Omental fat pad (tissue), 3 donors: ENCODE measurements at regions not wholly inside any gene's neighbourhood (a gene's known extent, or its start where the extent isn't known, plus 50 kb on each side); places are given as distances from the start of the nearest gene placed in this dataset.

Experiments
- ATAC-seq: fragments of 150-250 bp; one replicate; pipeline ENCODE4 v1.9.1; 2016; ENCODE audit warnings: mild to moderate bottlenecking, moderate library complexity; ENCODE audit not compliant: low FRiP score
- DNase-seq: peaks from one replicate; pipeline ENCODE4 v3.0.0-alpha.2; 2019; ENCODE audit warnings: low spot score
- TF ChIP-seq, protein P1 (sequence below), 3 donors: fragments of 450-650 bp; IDR thresholded peaks; one replicate each; pipeline ENCODE4 v1.5.1; 2016 to 2017; ENCODE audit warnings: antibody characterized with exemption in 3 of 3, mild to moderate bottlenecking in 3 of 3, moderate library complexity in 2 of 3

DNA sequence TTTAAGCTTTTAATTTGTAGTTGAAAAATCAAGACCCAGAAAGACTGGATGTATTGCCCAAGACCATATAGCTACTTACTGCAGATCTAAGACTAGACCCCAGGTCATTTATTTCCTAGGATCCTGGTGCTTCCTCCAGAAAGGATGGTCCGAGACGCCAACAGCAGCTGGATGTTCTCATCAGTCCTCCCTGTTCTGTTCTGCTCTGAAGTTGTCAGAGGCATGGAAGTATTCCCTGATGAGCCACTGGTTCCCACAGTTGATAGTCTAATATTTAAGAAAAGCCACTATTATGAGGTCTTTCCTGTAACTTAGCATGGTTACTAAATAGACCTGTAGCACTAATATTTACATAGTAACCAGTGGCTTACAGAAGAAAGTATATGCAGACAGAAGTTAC, 393.5 kb downstream of the MTX2 start:
- DNase-seq = no peak
- no peak for ATAC-seq

DNA sequence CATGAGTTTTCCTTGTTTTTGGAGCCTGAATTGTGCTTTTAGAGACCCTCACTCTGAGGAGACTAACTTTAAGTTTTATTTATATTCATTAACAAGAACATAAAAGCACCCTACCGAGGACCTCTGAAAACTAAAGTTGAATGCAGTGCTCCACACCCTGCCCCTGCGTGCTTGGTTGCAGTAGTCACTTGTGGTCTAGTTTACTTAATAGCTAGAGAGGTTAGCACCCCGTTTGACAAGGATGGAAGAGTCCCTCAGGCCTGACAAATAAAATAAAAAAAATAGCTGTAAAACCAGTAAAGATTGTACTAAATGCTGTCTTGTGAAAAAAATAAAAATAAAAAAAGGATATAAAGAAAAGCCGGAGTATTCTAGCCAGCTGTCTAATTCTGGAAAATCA, 395.2 kb downstream of the MTX2 start:
- DNase-seq = no peak
- ATAC-seq = no peak
- TF ChIP-seq, protein P1, sequence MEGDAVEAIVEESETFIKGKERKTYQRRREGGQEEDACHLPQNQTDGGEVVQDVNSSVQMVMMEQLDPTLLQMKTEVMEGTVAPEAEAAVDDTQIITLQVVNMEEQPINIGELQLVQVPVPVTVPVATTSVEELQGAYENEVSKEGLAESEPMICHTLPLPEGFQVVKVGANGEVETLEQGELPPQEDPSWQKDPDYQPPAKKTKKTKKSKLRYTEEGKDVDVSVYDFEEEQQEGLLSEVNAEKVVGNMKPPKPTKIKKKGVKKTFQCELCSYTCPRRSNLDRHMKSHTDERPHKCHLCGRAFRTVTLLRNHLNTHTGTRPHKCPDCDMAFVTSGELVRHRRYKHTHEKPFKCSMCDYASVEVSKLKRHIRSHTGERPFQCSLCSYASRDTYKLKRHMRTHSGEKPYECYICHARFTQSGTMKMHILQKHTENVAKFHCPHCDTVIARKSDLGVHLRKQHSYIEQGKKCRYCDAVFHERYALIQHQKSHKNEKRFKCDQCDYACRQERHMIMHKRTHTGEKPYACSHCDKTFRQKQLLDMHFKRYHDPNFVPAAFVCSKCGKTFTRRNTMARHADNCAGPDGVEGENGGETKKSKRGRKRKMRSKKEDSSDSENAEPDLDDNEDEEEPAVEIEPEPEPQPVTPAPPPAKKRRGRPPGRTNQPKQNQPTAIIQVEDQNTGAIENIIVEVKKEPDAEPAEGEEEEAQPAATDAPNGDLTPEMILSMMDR (IDR thresholded peaks at IDR 0.05) = no peak

More for the DNA sequence above, 393.5 kb downstream of the MTX2 start:
- TF ChIP-seq, protein P1 (IDR thresholded peaks at IDR 0.05) = no peak

DNA sequence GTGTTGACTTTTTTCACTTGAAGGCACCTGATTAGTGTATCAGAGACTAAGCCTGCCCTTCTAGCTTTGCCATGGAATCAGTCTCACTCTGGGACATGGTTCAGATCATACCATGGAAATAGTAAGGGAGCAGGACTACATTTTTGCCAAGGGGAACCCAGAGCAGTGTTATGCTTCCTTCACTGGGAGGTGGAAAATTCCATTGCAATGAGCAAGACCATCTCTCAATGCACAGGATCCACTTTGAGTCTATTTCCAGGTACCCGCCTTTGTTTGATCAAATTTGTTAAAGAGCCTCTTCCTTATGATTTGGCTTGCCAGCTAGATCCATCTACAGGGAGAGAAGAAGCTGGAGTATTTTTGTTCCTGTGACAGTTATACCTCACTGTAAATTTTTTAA, 395.8 kb downstream of the MTX2 start:
- DNase-seq (no peak), ATAC-seq (no peak)
- TF ChIP-seq, protein P1 (IDR thresholded peaks at IDR 0.05) = no peak

DNA sequence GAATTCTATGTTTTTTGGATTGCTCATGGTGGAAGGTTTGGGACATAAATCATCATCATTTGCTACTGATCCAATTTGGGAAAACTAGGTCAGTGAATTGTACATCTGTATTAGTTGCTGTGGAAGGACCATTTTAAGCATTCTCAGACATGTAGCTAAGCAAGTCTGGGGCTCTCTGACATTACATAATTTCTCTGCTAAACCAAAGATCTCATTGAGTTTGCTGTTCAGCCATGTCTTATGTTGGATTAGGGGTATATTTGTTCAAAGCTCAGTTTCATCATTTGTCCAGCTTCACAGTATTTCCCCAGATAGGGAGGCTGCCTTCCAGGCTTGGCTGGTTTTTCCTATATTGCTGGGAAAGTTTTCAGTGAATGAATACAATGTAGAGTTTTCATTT, 399.7 kb downstream of the MTX2 start:
- no peak for ATAC-seq
- TF ChIP-seq, protein P1 (IDR thresholded peaks at IDR 0.05) = no peak
- no peak for DNase-seq

- DNase-seq (no peak), ATAC-seq (no peak)
- TF ChIP-seq, protein P1 (IDR thresholded peaks at IDR 0.05) = no peak
These were observed 400.3 kb downstream of the MTX2 start for GRCh38 chr2:176669398-176670174.

DNA sequence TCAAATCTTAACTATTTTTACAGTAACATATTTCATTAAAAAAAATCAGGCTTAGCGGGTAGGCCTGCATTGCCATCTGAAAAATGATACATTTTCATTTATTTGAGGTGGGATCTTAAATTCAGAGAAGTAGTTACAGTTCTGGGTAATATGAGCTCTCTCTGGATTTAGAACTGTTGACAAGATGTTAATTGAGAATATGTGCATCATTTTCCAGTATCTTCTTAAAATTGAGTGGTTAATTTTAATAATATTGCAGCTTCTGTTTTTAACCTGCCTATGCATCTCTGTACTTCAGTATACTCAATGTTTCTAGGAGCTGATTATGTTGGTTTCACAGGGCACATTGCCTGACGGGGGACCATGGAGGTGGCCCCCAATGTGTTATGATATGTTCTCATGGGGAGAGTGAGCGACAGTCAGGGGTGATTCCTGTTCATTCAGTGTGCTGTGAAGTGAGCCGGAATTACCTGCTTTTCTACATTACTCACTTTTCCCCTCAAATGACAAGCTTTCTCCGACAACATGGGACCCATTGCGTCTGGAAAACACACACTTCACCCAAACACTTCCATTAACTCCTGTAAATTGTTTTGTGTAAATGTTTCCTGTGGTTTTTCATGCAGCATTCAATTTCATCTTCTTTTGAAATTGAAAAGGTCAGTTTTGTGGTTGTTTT, 406.2 kb downstream of the MTX2 start:
- DNase-seq (no peak), ATAC-seq (no peak)
- TF ChIP-seq, protein P1 (IDR thresholded peaks at IDR 0.05) = no peak
